ENCODE measurements at regions not wholly inside any gene's neighbourhood (a gene's known extent, or its start where the extent isn't known, plus 50 kb on each side); places are given as distances from the start of the nearest gene placed in this dataset.
"Not testable (repeated sequence)": the region's sequence is repeated elsewhere in the genome, so short reads cannot be mapped to it uniquely, and the experiment has no call there.

DNA sequence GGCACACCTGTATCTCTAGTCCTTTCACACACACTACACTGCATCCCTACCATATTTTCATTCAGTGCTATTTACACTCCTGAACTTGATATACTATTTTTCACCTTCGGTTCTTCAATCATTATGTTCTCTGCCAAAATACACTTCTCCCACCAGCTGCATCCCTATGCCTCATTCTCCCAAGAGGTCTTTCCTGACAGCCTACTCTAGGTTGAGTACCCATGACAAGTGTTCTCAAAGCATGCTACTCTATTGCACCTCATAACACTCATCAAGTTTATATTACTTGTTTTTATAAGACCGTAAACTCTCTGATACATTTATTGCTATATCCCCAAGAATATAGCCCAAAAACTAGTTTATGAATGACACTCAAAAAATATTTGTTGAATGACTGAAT, 549.5 kb downstream of the PYDC2 start:
- no peak for DNase-seq (ENCODE audit: low read depth in 4 of 4, low spot score in 2 of 4)

DNA sequence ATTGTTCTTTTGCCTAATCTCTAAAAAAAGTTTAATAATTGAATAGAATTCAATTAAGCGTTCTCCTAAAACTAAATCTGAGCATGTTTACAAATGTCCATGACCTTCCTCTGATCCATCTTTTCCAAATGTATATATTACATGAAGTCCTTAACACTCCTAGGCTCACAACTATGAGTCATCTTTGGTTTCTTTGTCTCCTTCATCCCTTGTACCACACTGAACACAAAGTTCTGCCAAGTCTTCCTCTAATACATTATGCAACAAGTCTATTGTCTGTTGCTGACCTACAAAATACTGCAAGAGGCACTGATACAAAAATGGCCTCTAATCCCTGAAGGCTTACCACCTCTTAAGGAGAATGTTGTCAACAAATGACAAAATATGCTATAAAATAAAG, 550.2 kb downstream of the PYDC2 start:
- DNase-seq (ENCODE audit: low read depth in 4 of 4, low spot score in 2 of 4), result no peak

GRCh38 chr3:192013110-192013509, 552.1 kb downstream of the PYDC2 start:
- no peak for DNase-seq (ENCODE audit: low read depth in 4 of 4, low spot score in 2 of 4)

DNA sequence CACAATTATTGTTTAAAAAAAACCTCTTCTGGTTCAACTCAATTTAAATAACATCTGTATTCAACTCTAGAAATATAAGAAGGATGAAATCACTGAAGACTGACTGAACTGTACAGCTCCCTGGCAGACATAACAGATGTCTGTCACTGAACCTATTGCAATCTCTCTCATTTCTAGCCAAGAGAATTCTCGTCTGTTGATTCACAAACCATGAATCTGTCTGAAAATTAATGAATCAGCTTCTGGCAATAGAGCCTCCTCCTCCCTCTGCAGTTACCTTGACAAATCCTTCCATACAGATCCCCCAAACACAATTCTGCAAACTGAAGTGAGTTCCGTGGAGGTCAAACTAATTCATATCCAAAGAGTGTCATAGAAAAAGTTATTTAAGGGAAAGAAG, 561.4 kb downstream of the PYDC2 start:
- DNase-seq (ENCODE audit: low read depth in 4 of 4, low spot score in 2 of 4), result no peak

DNA sequence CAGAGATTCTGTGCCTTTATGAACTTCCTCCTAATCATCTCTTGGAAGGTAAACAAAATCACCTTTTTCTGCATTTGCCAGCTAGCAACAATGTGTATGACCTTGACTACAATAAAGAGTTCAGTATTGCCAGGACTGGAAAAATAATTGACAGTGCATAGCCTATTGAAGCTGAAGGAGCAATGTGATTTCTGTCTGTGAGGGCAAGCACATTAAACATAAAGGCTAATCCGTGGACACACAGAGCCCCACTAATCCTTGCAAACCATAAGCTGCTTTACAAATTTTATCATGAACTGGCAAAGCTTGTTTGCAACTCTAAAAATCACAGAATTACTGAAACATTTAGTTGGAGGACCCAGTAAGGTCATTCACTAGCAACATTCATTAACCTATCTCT, 563.8 kb downstream of the PYDC2 start:
- DNase-seq (ENCODE audit: low read depth in 4 of 4, low spot score in 2 of 4), result no peak

DNA sequence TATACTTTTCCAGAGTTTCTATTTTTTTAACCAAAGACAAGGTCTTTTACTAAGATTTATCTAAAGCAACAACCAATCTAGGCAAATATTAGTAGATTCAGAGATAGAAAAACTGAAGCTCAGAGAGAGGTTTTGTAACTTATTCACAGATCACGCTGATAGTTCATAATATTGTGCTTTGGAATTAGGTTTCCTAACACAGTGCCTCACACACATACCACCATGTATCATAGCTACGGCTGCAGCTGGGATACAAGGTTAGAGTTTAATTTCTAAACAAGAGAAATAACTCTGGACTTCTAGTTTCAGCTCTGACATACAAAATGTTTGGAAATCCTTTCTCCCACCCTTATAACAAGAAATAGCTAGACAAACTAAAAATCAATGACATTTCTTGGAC, 565.7 kb downstream of the PYDC2 start:
- no peak for DNase-seq (ENCODE audit: low read depth in 4 of 4, low spot score in 2 of 4)

- DNase-seq (ENCODE audit: low read depth in 4 of 4, low spot score in 2 of 4), result no peak
Measured at GRCh38 chr3:192031941-192032340, 571.0 kb downstream of the PYDC2 start.

- no peak for DNase-seq (ENCODE audit: low read depth in 4 of 4, low spot score in 2 of 4)
Measured at GRCh38 chr3:192033246-192033645, 572.3 kb downstream of the PYDC2 start.

DNA sequence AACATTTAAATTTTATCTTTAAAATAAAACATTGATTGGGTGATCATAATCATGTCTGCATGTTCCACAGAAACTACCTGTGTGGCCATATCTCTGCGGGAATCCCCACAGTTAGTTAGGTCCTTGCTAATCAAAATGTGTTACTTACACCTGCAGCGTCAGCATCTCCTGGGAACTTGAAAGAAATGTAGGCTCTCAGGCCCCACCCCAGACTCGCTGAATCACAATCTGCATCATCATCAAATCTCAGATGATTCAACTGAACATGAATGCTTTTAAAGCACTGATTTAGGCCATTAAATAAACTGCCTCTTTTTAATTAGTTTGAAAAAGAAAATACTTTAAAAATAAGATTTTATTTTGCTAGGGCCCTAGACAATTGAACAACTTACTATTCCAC, 577.8 kb downstream of the PYDC2 start:
- no peak for DNase-seq (ENCODE audit: low read depth in 4 of 4, low spot score in 2 of 4)

DNA sequence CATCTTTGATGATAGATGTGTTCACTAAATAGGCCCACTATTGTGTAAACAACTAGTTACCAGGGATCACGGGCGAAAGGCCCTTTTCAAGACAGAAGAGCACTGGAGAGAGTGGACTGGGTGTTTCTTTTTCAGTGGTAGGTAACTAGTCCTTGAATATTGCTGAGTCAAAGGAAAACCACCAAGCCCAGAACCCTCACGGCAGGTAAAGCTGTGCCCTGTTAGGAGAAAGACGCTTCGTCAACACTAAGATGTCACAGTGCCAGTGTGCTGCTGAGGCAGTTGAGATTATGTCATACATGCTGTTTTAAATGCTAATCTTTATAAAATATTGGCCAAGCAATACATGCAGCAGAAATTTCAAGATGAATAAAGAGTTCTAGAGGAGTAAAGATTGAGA, 578.6 kb downstream of the PYDC2 start:
- no peak for DNase-seq (ENCODE audit: low read depth in 4 of 4, low spot score in 2 of 4)

- no peak for DNase-seq (ENCODE audit: low read depth in 4 of 4, low spot score in 2 of 4)
Measured at GRCh38 chr3:192040282-192041043, 579.5 kb downstream of the PYDC2 start.

- DNase-seq (ENCODE audit: low read depth in 4 of 4, low spot score in 2 of 4), result no peak
Measured at GRCh38 chr3:192042116-192042515, 581.2 kb downstream of the PYDC2 start.

DNA sequence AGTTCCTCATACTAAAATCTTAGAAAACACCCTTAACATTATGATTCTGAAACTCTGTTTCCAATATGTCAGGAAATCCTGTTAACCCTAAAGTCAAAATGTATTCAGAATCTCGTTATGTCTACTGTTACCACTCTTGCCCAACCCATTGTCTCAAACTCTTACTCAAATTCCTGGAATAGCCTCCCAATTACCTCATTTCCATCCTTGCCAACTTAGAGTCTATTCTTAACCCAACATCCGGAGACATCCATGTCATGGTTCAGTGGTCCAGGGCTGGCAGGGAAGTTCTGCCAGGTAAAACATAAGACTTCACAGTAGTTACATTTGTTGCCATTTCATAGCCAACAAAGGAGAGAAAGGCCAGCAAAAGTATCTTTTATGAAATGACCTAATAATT, 593.9 kb downstream of the PYDC2 start:
- no peak for DNase-seq (ENCODE audit: low read depth in 4 of 4, low spot score in 2 of 4)

DNA sequence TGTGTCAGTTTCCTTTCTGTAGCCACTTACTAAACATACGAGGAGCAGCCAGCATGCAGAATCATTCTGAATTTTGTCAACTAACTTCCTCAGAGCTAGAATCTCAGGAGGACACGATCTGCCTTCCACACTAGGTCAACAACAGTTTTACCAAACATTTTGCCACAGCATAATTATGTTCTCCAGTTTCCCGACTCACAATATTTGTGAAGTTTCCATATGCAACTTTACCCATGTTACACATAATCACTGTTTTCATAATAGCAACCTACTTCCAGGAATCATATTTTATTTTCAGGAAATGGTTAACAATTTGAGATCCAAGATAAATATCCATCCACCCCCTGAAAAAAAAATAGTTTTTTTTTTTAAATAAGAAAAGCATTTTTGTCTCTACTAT, 595.0 kb downstream of the PYDC2 start:
- no peak for DNase-seq (ENCODE audit: low read depth in 4 of 4, low spot score in 2 of 4)

DNA sequence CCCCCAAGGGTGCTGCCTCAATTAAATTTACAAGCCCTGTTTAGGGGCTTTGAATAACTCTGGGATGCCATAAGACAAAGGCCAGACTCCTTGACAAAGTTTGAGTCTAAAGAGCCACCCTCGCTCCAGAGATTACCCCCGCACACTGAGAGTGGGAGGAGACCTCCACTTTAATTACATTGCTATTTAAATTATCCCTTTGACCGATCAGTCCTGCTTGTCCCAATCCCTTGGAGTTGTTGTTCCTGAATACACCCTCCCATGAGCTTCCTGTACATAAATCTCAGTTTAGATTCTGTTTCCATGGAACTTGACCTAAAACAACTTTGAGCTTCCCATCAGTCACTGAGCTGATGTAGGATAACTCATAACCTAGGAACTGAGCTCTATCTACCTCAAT, 596.3 kb downstream of the PYDC2 start:
- peak in 2 of 4 donors; percentile 11 to 17 for DNase-seq (ENCODE audit: low read depth in 4 of 4, low spot score in 2 of 4)

- peak; percentile 52 to 71 (median 61) for DNase-seq (ENCODE audit: low read depth in 4 of 4, low spot score in 2 of 4)
Measured at GRCh38 chr3:192060160-192060781, 599.3 kb downstream of the PYDC2 start.

DNA sequence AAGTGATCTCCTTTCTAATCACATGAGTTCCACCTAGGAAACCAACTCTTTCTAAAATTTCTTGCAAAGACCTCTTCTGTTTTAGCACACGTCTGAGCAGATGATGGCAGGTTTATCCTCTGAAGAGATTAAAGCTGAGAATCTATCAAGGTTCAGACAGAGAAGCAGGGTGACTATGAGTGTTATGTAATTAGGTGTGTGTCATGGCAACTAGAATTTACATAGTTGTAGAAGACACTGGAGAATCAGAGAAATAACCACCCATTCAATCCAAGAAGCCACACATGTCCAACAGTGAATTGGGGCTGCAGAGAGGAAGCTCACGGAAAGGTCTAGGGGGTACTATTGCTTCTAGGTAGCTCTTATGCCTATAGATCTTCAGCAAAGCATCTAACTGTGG, 600.5 kb downstream of the PYDC2 start:
- no peak for DNase-seq (ENCODE audit: low read depth in 4 of 4, low spot score in 2 of 4)

GRCh38 chr3:192062186-192062585, 601.2 kb downstream of the PYDC2 start:
- no peak for DNase-seq (ENCODE audit: low read depth in 4 of 4, low spot score in 2 of 4)

DNA sequence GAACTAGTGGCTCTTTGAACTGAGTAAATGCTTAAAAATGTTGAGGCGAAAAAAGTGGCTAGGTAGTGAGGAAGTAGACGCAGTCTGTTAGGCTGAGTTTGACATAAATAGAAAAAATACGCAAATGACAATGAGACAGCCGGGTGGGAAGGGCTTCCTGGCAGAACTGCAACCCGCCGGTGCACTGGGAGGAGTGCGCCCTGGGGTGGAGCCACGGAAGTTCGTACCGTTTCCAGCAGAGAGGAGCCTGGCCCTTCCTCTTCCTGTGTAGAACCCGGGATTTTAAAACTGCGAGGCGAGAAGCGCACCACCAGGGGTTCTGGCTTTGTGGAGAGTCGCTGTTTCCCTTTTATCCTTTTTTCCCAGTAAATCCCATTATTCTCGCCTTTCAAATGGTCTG, 602.6 kb downstream of the PYDC2 start:
- DNase-seq (ENCODE audit: low read depth in 4 of 4, low spot score in 2 of 4), result no peak

- no peak for DNase-seq (ENCODE audit: low read depth in 4 of 4, low spot score in 2 of 4)
Measured at GRCh38 chr3:192064959-192065358, 604.0 kb downstream of the PYDC2 start.

DNA sequence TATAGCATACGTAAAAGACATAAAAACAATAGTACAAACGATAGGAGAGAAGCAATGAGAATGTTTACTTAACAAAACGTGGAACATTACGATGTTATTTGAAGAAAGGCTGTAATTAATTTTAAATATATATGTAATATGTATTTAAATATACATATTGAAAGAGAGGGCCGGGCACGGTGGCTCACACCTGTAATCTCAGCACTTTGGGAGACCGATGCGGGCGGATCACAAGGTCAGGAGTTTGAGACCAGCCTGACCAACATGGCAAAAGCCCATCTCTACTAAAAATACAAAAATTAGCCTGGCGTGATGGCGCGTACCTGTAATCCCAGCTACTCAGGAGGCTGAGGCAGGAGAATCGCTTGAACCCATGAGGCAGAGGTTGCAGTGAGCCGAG, 605.3 kb downstream of the PYDC2 start:
- DNase-seq (ENCODE audit: low read depth in 4 of 4, low spot score in 2 of 4), result not testable (repeated sequence)

GRCh38 chr3:192068464-192069254, 607.7 kb downstream of the PYDC2 start:
- no peak for DNase-seq (ENCODE audit: low read depth in 4 of 4, low spot score in 2 of 4)
